ENCODE measurements at regions not wholly inside any gene's neighbourhood (a gene's known extent, or its start where the extent isn't known, plus 50 kb on each side); places are given as distances from the start of the nearest gene placed in this dataset.

GRCh38 chr20:22027423-22027822, 322.0 kb downstream of the PAX1 start:
- TF ChIP-seq CTCF (optimal IDR thresholded peaks at IDR 0.05 in 1 of 3, IDR thresholded peaks at IDR 0.05 in 1 of 3, conservative IDR thresholded peaks at IDR 0.05 in 1 of 3; ENCODE audit: extremely low read depth in 1 of 3, insufficient read depth in 2 of 3, low read length in 3 of 3): no peak
- no peak for TF ChIP-seq EZH2 (IDR thresholded peaks at IDR 0.05; ENCODE audit: low read length)
